ENCODE measurements at regions not wholly inside any gene's neighbourhood (a gene's known extent, or its start where the extent isn't known, plus 50 kb on each side); places are given as distances from the start of the nearest gene placed in this dataset.

GRCh38 chr14:56972948-56973347, 162.7 kb upstream of the OTX2 start:
- no peak for DNase-seq (ENCODE audit: low spot score, unreplicated experiment)
- no peak for TF ChIP-seq CTCF (IDR thresholded peaks at IDR 0.05; ENCODE audit: unreplicated experiment)
- Mint-ChIP-seq H3K36me3 (ENCODE audit: insufficient read depth) (no peaks in the 10 kb centered on the region), H3K27me3 (peaks cover 4% of the 10 kb centered on the region), H3K4me1 (ENCODE audit: low read depth) (no peaks in the 10 kb centered on the region), H3K9me3 (ENCODE audit: low read depth) (peaks cover 3% of the 10 kb centered on the region), H3K27ac (no peak overlapping the region), H3K4me3 (ENCODE audit: low read depth) (no peak overlapping the region)

- peaks cover 3% of the 10 kb centered on the region for H3K9me3 Mint-ChIP-seq (ENCODE audit: low read depth)
- H3K27me3 Mint-ChIP-seq = peaks cover 17% of the 10 kb centered on the region
- H3K4me1 Mint-ChIP-seq (ENCODE audit: low read depth) = peaks cover 12% of the 10 kb centered on the region
- H3K36me3 Mint-ChIP-seq (ENCODE audit: insufficient read depth) = no peaks in the 10 kb centered on the region
- TF ChIP-seq CTCF (IDR thresholded peaks at IDR 0.05; ENCODE audit: unreplicated experiment) = no peak
- H3K27ac Mint-ChIP-seq = no peak overlapping the region
- DNase-seq (ENCODE audit: low spot score, unreplicated experiment) = no peak
- H3K4me3 Mint-ChIP-seq (ENCODE audit: low read depth) = no peak overlapping the region
These were observed 154.6 kb upstream of the OTX2 start for GRCh38 chr14:56964895-56965294.

GRCh38 chr14:56963381-56963780, 153.1 kb upstream of the OTX2 start:
- Mint-ChIP-seq H3K27ac (no peak overlapping the region), H3K36me3 (ENCODE audit: insufficient read depth) (no peaks in the 10 kb centered on the region), H3K4me1 (ENCODE audit: low read depth) (peaks cover 12% of the 10 kb centered on the region), H3K27me3 (peaks cover 22% of the 10 kb centered on the region), H3K9me3 (ENCODE audit: low read depth) (no peaks in the 10 kb centered on the region), H3K4me3 (ENCODE audit: low read depth) (no peak overlapping the region)
- DNase-seq (ENCODE audit: low spot score, unreplicated experiment) = no peak
- TF ChIP-seq CTCF (IDR thresholded peaks at IDR 0.05; ENCODE audit: unreplicated experiment) = no peak

GRCh38 chr14:56962444-56963080, 152.3 kb upstream of the OTX2 start:
- no peak overlapping the region for H3K27ac Mint-ChIP-seq
- no peaks in the 10 kb centered on the region for H3K36me3 Mint-ChIP-seq (ENCODE audit: insufficient read depth)
- H3K4me3 Mint-ChIP-seq (ENCODE audit: low read depth) = no peak overlapping the region
- no peak for DNase-seq (ENCODE audit: low spot score, unreplicated experiment)
- H3K4me1 Mint-ChIP-seq (ENCODE audit: low read depth) = peaks cover 12% of the 10 kb centered on the region
- TF ChIP-seq CTCF (IDR thresholded peaks at IDR 0.05; ENCODE audit: unreplicated experiment) = no peak
- H3K9me3 Mint-ChIP-seq (ENCODE audit: low read depth) = no peaks in the 10 kb centered on the region
- H3K27me3 Mint-ChIP-seq = peaks cover 20% of the 10 kb centered on the region

- no peak for DNase-seq (ENCODE audit: low spot score, unreplicated experiment)
- H3K4me3 Mint-ChIP-seq (ENCODE audit: low read depth) = no peak overlapping the region
- H3K27me3 Mint-ChIP-seq = peaks cover 27% of the 10 kb centered on the region
- TF ChIP-seq CTCF (IDR thresholded peaks at IDR 0.05; ENCODE audit: unreplicated experiment) = no peak
- peaks cover 12% of the 10 kb centered on the region for H3K4me1 Mint-ChIP-seq (ENCODE audit: low read depth)
- no peaks in the 10 kb centered on the region for H3K36me3 Mint-ChIP-seq (ENCODE audit: insufficient read depth)
- no peak overlapping the region for H3K27ac Mint-ChIP-seq
- no peaks in the 10 kb centered on the region for H3K9me3 Mint-ChIP-seq (ENCODE audit: low read depth)
These were observed 149.6 kb upstream of the OTX2 start for GRCh38 chr14:56959869-56960268.

Data from progenitor cell of endocrine pancreas (in vitro differentiated cells).